SK-N-SH treated with all-trans-retinoic acid at 6 μM for 48 hours (cell line): ENCODE measurements at regions not wholly inside any gene's neighbourhood (a gene's known extent, or its start where the extent isn't known, plus 50 kb on each side); places are given as distances from the start of the nearest gene placed in this dataset.

Source experiments
- ARNTL ChIP-seq: fragments of 450-650 bp; formaldehyde crosslinking; IDR thresholded peaks from 2 replicates; pipeline ENCODE4 v1.5.0; 2020; ENCODE audit warnings: low read depth, mild to moderate bottlenecking, moderate library complexity, borderline replicate concordance
- CREB5 ChIP-seq: fragments of 250-450 bp; sonication (Bioruptor Pico); IDR thresholded peaks from 2 replicates; pipeline ENCODE4 v1.5.1; 2020; ENCODE audit warnings: low read depth, mild to moderate bottlenecking, moderate library complexity
- CSRNP3 ChIP-seq: fragments of 250-450 bp; sonication (Bioruptor Pico); IDR thresholded peaks from 2 replicates; pipeline ENCODE4 v1.5.1; 2021; ENCODE audit warnings: mild to moderate bottlenecking, moderate library complexity
- ISL1 ChIP-seq: fragments of 250-450 bp; sonication (Bioruptor Pico); IDR thresholded peaks from 2 replicates; pipeline ENCODE4 v2.1.2; 2022; ENCODE audit warnings: mild to moderate bottlenecking, moderate library complexity
- RARB ChIP-seq: fragments of 250-450 bp; sonication (Bioruptor Pico); IDR thresholded peaks from 2 replicates; pipeline ENCODE4 v1.8.0; 2021; ENCODE audit warnings: mild to moderate bottlenecking, moderate library complexity
- ZFP3 ChIP-seq: fragments of 250-450 bp; sonication (Bioruptor Pico); IDR thresholded peaks from 2 replicates; pipeline ENCODE4 v1.5.0; 2020; ENCODE audit warnings: mild to moderate bottlenecking, moderate library complexity
- ZFP30 ChIP-seq: fragments of 450-650 bp; formaldehyde crosslinking; IDR thresholded peaks from 2 replicates; pipeline ENCODE4 v1.5.0; 2022; ENCODE audit warnings: mild to moderate bottlenecking, moderate library complexity
- ZNF8 ChIP-seq: fragments of 450-650 bp; formaldehyde crosslinking; IDR thresholded peaks from 2 replicates; pipeline ENCODE4 v1.5.0; 2020; ENCODE audit warnings: mild to moderate bottlenecking, moderate library complexity

- TF ChIP-seq ZFP30 (CRISPR knock-in tag) (no peak), CREB5 (CRISPR knock-in tag) (no peak), CSRNP3 (no peak), ARNTL (CRISPR knock-in tag) (no peak), ZFP3 (CRISPR knock-in tag) (no peak), RARB (CRISPR knock-in tag) (no peak), ZNF8 (CRISPR knock-in tag) (no peak), ISL1 (CRISPR knock-in tag) (no peak)
These were observed 100.9 kb upstream of the TNRC6C start for GRCh38 chr17:77857613-77858012.
